HepG2 (cell line): ENCODE measurements at regions not wholly inside any gene's neighbourhood (a gene's known extent, or its start where the extent isn't known, plus 50 kb on each side); places are given as distances from the start of the nearest gene placed in this dataset.

ENCODE experiments used
- CBFB ChIP-seq: sonication (generic); formaldehyde crosslinking; IDR thresholded peaks from 2 replicates; pipeline ENCODE4 v1.4.0; 2020; ENCODE audit warnings: missing genetic modification reagents
- CTCF ChIP-seq: sonication (generic); formaldehyde crosslinking; IDR thresholded peaks from 2 replicates; pipeline ENCODE4 v1.5.0; 2020; ENCODE audit warnings: mild to moderate bottlenecking, missing genetic modification reagents, moderate library complexity
- HCFC1 ChIP-seq: fragments of 150-350 bp; IDR thresholded peaks from 2 replicates; pipeline ENCODE4 v1.6.1; 2014; ENCODE audit warnings: low read depth, low read length
- POLR2A ChIP-seq, 2 experiments: IDR thresholded peaks; 2 replicates each; pipeline ENCODE4 v1.6.1; 2011; ENCODE audit warnings: low read depth in 2 of 2, low read length in 2 of 2, mild to moderate bottlenecking in 1 of 2, moderate library complexity in 1 of 2; ENCODE audit not compliant: insufficient read depth in 1 of 2
- SAP130 ChIP-seq: IDR thresholded peaks from 2 replicates; pipeline ENCODE4 v1.6.1; 2016; ENCODE audit warnings: low read depth
- SKIL ChIP-seq: sonication (generic); formaldehyde crosslinking; IDR thresholded peaks from 2 replicates; pipeline ENCODE4 v1.8.0; 2022; ENCODE audit warnings: missing genetic modification reagents, mild to moderate bottlenecking, moderate library complexity, borderline replicate concordance
- ZNF468 ChIP-seq: sonication (generic); formaldehyde crosslinking; IDR thresholded peaks from 2 replicates; pipeline ENCODE4 v1.8.0; 2022; ENCODE audit warnings: mild to moderate bottlenecking, moderate library complexity, missing genetic modification reagents
- ZNF83 ChIP-seq: sonication (generic); formaldehyde crosslinking; IDR thresholded peaks from 2 replicates; pipeline ENCODE4 v1.4.0; 2020; ENCODE audit warnings: missing genetic modification reagents, mild to moderate bottlenecking, borderline replicate concordance

- TF ChIP-seq CTCF (CRISPR knock-in tag) = no peak
- no peak for TF ChIP-seq POLR2A (IDR thresholded peaks at IDR 0.05; ENCODE audit: insufficient read depth in 1 of 2, low read depth in 2 of 2, low read length in 2 of 2)
- no peak for TF ChIP-seq SAP130 (CRISPR knock-in tag)
- TF ChIP-seq ZNF468 = no peak
- no peak for TF ChIP-seq ZNF83 (CRISPR knock-in tag)
- no peak for TF ChIP-seq SKIL (CRISPR knock-in tag)
- no peak for TF ChIP-seq CBFB (CRISPR knock-in tag)
- no peak for TF ChIP-seq HCFC1
Observed at GRCh38 chr3:3499012-3499562, 300.1 kb upstream of the LRRN1 start.
